NT2/D1 (cell line): ENCODE measurements at regions not wholly inside any gene's neighbourhood (a gene's known extent, or its start where the extent isn't known, plus 50 kb on each side); places are given as distances from the start of the nearest gene placed in this dataset.

Experiments used
- DNase-seq: peaks from one replicate; pipeline ENCODE4 v3.0.0-alpha.2; 2011; ENCODE audit warnings: low read depth, low spot score
- H3K27me3 ChIP-seq: 2 replicates; pipeline ENCODE4 v1.6.0; 2011; ENCODE audit warnings: mild to moderate bottlenecking; ENCODE audit not compliant: insufficient read length, insufficient read depth
- H3K36me3 ChIP-seq: 2 replicates; pipeline ENCODE4 v1.6.1; 2011; ENCODE audit warnings: mild to moderate bottlenecking, low read length, mixed read lengths; ENCODE audit not compliant: insufficient read depth, insufficient read length
- H3K4me1 ChIP-seq: 2 replicates; pipeline ENCODE4 v1.5.1; 2011; ENCODE audit not compliant: insufficient read depth, insufficient read length
- H3K4me3 ChIP-seq: 2 replicates; pipeline ENCODE4 v1.5.1; 2011; ENCODE audit warnings: low read depth; ENCODE audit not compliant: insufficient read length
- H3K9ac ChIP-seq: 2 replicates; pipeline ENCODE4 v1.6.0; 2011; ENCODE audit warnings: low read depth; ENCODE audit not compliant: insufficient read length
- H3K9me3 ChIP-seq: 2 replicates; pipeline ENCODE4 v1.5.1; 2011; ENCODE audit warnings: mild to moderate bottlenecking, low read length; ENCODE audit not compliant: insufficient read depth
- SUZ12 ChIP-seq: IDR thresholded peaks from 2 replicates; pipeline ENCODE4 v1.6.1; 2011; ENCODE audit not compliant: insufficient read length, insufficient read depth; ENCODE audit errors: extremely low read depth
- YY1 ChIP-seq: IDR thresholded peaks from 2 replicates; pipeline ENCODE4 v1.6.1; 2011; ENCODE audit not compliant: insufficient read length, insufficient read depth
- ZNF274 ChIP-seq: IDR thresholded peaks from 2 replicates; pipeline ENCODE4 v1.6.1; 2011; ENCODE audit warnings: mild to moderate bottlenecking, low read depth, low read length

- Histone ChIP-seq H3K36me3 (no peaks in the 10 kb centered on the region), H3K4me3 (no peak overlapping the region), H3K9ac (no peak overlapping the region), H3K4me1 (no peaks in the 10 kb centered on the region), H3K9me3 (no peaks in the 10 kb centered on the region), H3K27me3 (no peaks in the 10 kb centered on the region)
- TF ChIP-seq YY1 (no peak), ZNF274 (no peak), SUZ12 (no peak)
- DNase-seq, result no peak
These were observed 135.8 kb upstream of the DSEL start for GRCh38 chr18:67652288-67652687.

GRCh38 chr18:67651438-67651837 lies 134.9 kb upstream of the DSEL start:
- H3K4me3 ChIP-seq, result no peak overlapping the region
- no peak for DNase-seq
- H3K9me3 ChIP-seq, result no peaks in the 10 kb centered on the region
- no peaks in the 10 kb centered on the region for H3K36me3 ChIP-seq
- TF ChIP-seq ZNF274 (no peak), YY1 (no peak)
- no peaks in the 10 kb centered on the region for H3K4me1 ChIP-seq
- H3K9ac ChIP-seq, result no peak overlapping the region
- no peaks in the 10 kb centered on the region for H3K27me3 ChIP-seq

- H3K4me3 ChIP-seq, result no peak overlapping the region
- H3K4me1 ChIP-seq, result no peaks in the 10 kb centered on the region
- H3K27me3 ChIP-seq, result no peaks in the 10 kb centered on the region
- no peak for TF ChIP-seq SUZ12
- no peak for TF ChIP-seq YY1
- no peak for TF ChIP-seq ZNF274
- H3K9ac ChIP-seq, result no peak overlapping the region
- no peaks in the 10 kb centered on the region for H3K9me3 ChIP-seq
- no peak for DNase-seq
- H3K36me3 ChIP-seq, result no peaks in the 10 kb centered on the region
These were observed 134.3 kb upstream of the DSEL start for GRCh38 chr18:67650686-67651385.

DNA sequence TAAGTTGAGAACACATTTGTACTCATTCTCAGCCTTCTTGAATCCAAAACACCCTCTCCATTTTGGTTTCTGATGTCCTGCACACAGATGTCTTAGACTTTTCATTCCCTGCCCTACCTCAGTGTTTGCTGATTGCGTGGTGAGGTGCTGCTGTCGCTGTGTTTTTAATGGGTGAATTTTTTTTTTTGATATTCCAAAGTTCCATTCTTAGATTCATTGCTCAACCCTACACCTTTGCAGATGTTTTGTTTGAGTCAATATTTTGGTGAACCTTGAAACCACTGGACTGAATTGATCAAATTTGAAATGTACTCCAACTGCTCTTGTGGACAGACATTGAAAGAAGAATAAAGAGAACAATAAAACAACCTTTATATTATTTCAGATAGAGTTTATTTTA lies 130.4 kb upstream of the DSEL start:
- no peak for TF ChIP-seq SUZ12
- no peak for TF ChIP-seq ZNF274
- TF ChIP-seq YY1, result no peak
- H3K4me1 ChIP-seq, result no peaks in the 10 kb centered on the region

DNA sequence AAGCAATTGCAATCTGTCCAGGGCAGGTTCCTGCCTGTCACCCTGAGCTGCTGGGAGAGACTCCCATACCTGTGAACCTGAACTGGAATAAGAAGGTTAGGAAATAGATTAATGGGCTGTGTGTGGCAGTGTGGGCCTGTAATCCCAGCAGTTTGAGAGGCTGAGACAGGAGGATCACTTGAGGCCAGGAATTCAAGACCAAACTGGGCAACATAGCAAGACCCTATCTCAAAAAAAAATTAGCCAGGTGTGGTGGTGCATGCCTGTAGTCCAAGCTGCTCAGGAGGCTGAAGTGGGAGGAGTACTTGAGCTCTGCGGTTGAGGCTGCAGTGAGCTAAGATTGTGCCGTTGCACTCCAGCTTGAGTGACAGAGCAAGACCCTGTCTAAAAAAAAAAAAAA lies 127.7 kb upstream of the DSEL start:
- Histone ChIP-seq H3K4me3 (no peak overlapping the region), H3K4me1 (no peaks in the 10 kb centered on the region), H3K36me3 (no peaks in the 10 kb centered on the region), H3K27me3 (no peaks in the 10 kb centered on the region), H3K9ac (no peak overlapping the region), H3K9me3 (no peaks in the 10 kb centered on the region)
- no peak for DNase-seq
- TF ChIP-seq YY1 (no peak), ZNF274 (no peak), SUZ12 (no peak)

More for the DNA sequence above, 130.4 kb upstream of the DSEL start:
- Histone ChIP-seq H3K9ac (no peak overlapping the region), H3K9me3 (no peaks in the 10 kb centered on the region), H3K36me3 (no peaks in the 10 kb centered on the region), H3K27me3 (no peaks in the 10 kb centered on the region), H3K4me3 (no peak overlapping the region)
- DNase-seq, result no peak

GRCh38 chr18:67639872-67640271 lies 123.4 kb upstream of the DSEL start:
- no peak for TF ChIP-seq SUZ12

GRCh38 chr18:67636597-67637385 lies 120.3 kb upstream of the DSEL start:
- H3K4me3 ChIP-seq, result no peak overlapping the region
- no peak overlapping the region for H3K9ac ChIP-seq
- H3K27me3 ChIP-seq, result no peaks in the 10 kb centered on the region
- no peaks in the 10 kb centered on the region for H3K36me3 ChIP-seq
- H3K9me3 ChIP-seq, result no peaks in the 10 kb centered on the region
- TF ChIP-seq YY1 (no peak), SUZ12 (no peak), ZNF274 (no peak)
- no peaks in the 10 kb centered on the region for H3K4me1 ChIP-seq
- no peak for DNase-seq

More at GRCh38 chr18:67639872-67640271, 123.4 kb upstream of the DSEL start:
- Histone ChIP-seq H3K27me3 (no peaks in the 10 kb centered on the region), H3K9ac (no peak overlapping the region), H3K4me1 (no peaks in the 10 kb centered on the region), H3K36me3 (no peaks in the 10 kb centered on the region), H3K9me3 (no peaks in the 10 kb centered on the region), H3K4me3 (no peak overlapping the region)
- no peak for DNase-seq
